H1 (cell line): ENCODE measurements at regions not wholly inside any gene's neighbourhood (a gene's known extent, or its start where the extent isn't known, plus 50 kb on each side); places are given as distances from the start of the nearest gene placed in this dataset.

Source experiments
- CTCF ChIA-PET: fragments of 300-600 bp; sonication (Branson Sonifier 250); formaldehyde crosslinking; loops from one replicate; lab custom pipeline; 2021; ENCODE audit not compliant: partially characterized antibody; lab: Charles Lee
- POLR2A ChIA-PET: fragments of 300-600 bp; sonication (Branson Sonifier 250); formaldehyde crosslinking; loops from one replicate; lab custom pipeline; 2021; ENCODE audit warnings: inconsistent platforms; ENCODE audit not compliant: partially characterized antibody; lab: Charles Lee
- DNase-seq, 2 experiments: peaks; one replicate each; pipeline versions ENCODE4 v3.0.0 to v3.0.0-alpha.2; 2010 to 2022; ENCODE audit warnings: low spot score in 2 of 2, low read depth in 1 of 2, mixed read lengths in 1 of 2
- FAIRE-seq: peaks from 2 replicates; lab custom pipeline; 2011; peaks lifted over from hg19 to GRCh38; lab: Jason Lieb, UNC
- H2AFZ ChIP-seq: 2 replicates; pipeline ENCODE4 v1.8.1; 2012; ENCODE audit warnings: low read length, inconsistent platforms
- H2AK5ac ChIP-seq: 2 replicates; pipeline ENCODE4 v1.6.1; 2013; ENCODE audit warnings: low read depth, low read length
- H2BK120ac ChIP-seq: replicated peaks from 2 replicates; pipeline ENCODE3; 2013; ENCODE audit warnings: low read depth, low read length, inconsistent platforms
- H2BK12ac ChIP-seq: 2 replicates; pipeline ENCODE4 v1.6.1; 2013; ENCODE audit warnings: low read depth, low read length
- H2BK15ac ChIP-seq: 2 replicates; pipeline ENCODE4 v1.6.1; 2013; ENCODE audit warnings: low read length
- H2BK20ac ChIP-seq: 2 replicates; pipeline ENCODE4 v1.6.1; 2013; ENCODE audit warnings: low read length
- H2BK5ac ChIP-seq: 2 replicates; pipeline ENCODE4 v1.6.1; 2013; ENCODE audit warnings: low read depth, low read length
- H3K14ac ChIP-seq: 2 replicates; pipeline ENCODE4 v1.6.1; 2013; ENCODE audit warnings: inconsistent platforms; ENCODE audit not compliant: insufficient read length
- H3K18ac ChIP-seq: 2 replicates; pipeline ENCODE4 v1.6.1; 2013; ENCODE audit warnings: low read length; ENCODE audit errors: extremely low read depth
- H3K23ac ChIP-seq: 2 replicates; pipeline ENCODE4 v1.6.1; 2013; ENCODE audit warnings: inconsistent platforms; ENCODE audit not compliant: insufficient read length
- H3K23me2 ChIP-seq: 2 replicates; pipeline ENCODE4 v1.6.1; 2013; ENCODE audit warnings: low read depth, low read length
- H3K27ac ChIP-seq: 2 replicates; pipeline ENCODE4 v1.6.1; 2011; ENCODE audit warnings: low read depth, low read length, inconsistent platforms
- H3K27me3 ChIP-seq, 4 experiments: replicated peaks in 1 of 4; 1 replicate in 1 of 4; 2 replicates in 3 of 4; pipeline versions ENCODE4 v1.6.1 to v1.8.1; 2011 to 2013; ENCODE audit warnings: low read length in 3 of 4, mild to moderate bottlenecking in 3 of 4, inconsistent platforms in 2 of 4, mixed read lengths in 2 of 4, moderate library complexity in 1 of 4; ENCODE audit not compliant: control insufficient read depth in 3 of 4, insufficient read depth in 3 of 4; ENCODE audit errors: extremely low read depth in 1 of 4
- H3K36me3 ChIP-seq, 4 experiments: 2 replicates each; pipeline versions ENCODE4 v1.6.1 to v1.8.1; 2011 to 2013; ENCODE audit warnings: mild to moderate bottlenecking in 4 of 4, low read length in 3 of 4, moderate library complexity in 2 of 4, control low read depth in 1 of 4, inconsistent platforms in 1 of 4; ENCODE audit not compliant: insufficient read depth in 4 of 4, control insufficient read depth in 2 of 4
- H3K4ac ChIP-seq: replicated peaks from 2 replicates; pipeline ENCODE3; 2013; ENCODE audit warnings: low read length, low read depth, mixed read lengths, inconsistent platforms; ENCODE audit not compliant: insufficient read length
- H3K4me1 ChIP-seq, 4 experiments: replicated peaks in 1 of 4; 1 replicate in 1 of 4; 2 replicates in 3 of 4; pipeline versions ENCODE4 v1.6.1 to v1.8.1; 2011 to 2013; ENCODE audit warnings: low read length in 3 of 4, inconsistent platforms in 2 of 4, mixed read lengths in 1 of 4; ENCODE audit not compliant: insufficient read depth in 4 of 4, control insufficient read depth in 3 of 4
- H3K4me2 ChIP-seq, 2 experiments: 2 replicates each; pipeline versions ENCODE4 v1.6.1 to v1.8.1; 2011 to 2013; ENCODE audit warnings: low read depth in 2 of 2, low read length in 2 of 2, control low read depth in 1 of 2, inconsistent platforms in 1 of 2, mild to moderate bottlenecking in 1 of 2; ENCODE audit not compliant: insufficient read depth in 1 of 2
- H3K4me3 ChIP-seq, 4 experiments: fragments of 200-600, 300-600 bp in 1 of 4; sonication (generic), shearing (Covaris generic), sonication (Bioruptor Twin) in 1 of 4; 2 replicates each; pipeline versions ENCODE4 v1.5.1 to v1.8.1; 2011 to 2016; ENCODE audit warnings: low read length in 4 of 4, low read depth in 3 of 4, control low read depth in 2 of 4, inconsistent platforms in 2 of 4, mild to moderate bottlenecking in 2 of 4, mixed read lengths in 1 of 4, moderate library complexity in 1 of 4; ENCODE audit not compliant: insufficient read depth in 2 of 4; ENCODE audit errors: extremely low read depth in 1 of 4
- H3K56ac ChIP-seq: replicated peaks from 2 replicates; pipeline ENCODE3; 2013; ENCODE audit warnings: low read depth, mild to moderate bottlenecking, mixed read lengths, low read length, inconsistent platforms; ENCODE audit not compliant: insufficient read length
- H3K79me1 ChIP-seq: 2 replicates; pipeline ENCODE4 v1.6.1; 2013; ENCODE audit warnings: low read depth, low read length, control low read depth
- H3K79me2 ChIP-seq, 2 experiments: 2 replicates each; pipeline versions ENCODE4 v1.6.1 to v1.8.1; 2012 to 2013; ENCODE audit warnings: low read length in 2 of 2, mild to moderate bottlenecking in 2 of 2, inconsistent platforms in 1 of 2; ENCODE audit not compliant: insufficient read depth in 2 of 2, control insufficient read depth in 1 of 2
- H3K9ac ChIP-seq, 4 experiments: replicated peaks in 1 of 4; 1 replicate in 1 of 4; 2 replicates in 3 of 4; pipeline versions ENCODE4 v1.6.1 to v1.8.1; 2011 to 2013; ENCODE audit warnings: low read depth in 3 of 4, low read length in 3 of 4, control low read depth in 2 of 4, mild to moderate bottlenecking in 2 of 4, moderate library complexity in 2 of 4, inconsistent platforms in 1 of 4; ENCODE audit errors: extremely low read depth in 1 of 4
- H3K9me3 ChIP-seq, 2 experiments: 2 replicates each; pipeline versions ENCODE4 v1.6.1 to v1.8.1; 2012 to 2013; ENCODE audit warnings: mild to moderate bottlenecking in 2 of 2, moderate library complexity in 2 of 2, control low read depth in 1 of 2, inconsistent platforms in 1 of 2, low read depth in 1 of 2, low read length in 1 of 2, mixed read lengths in 1 of 2; ENCODE audit not compliant: insufficient read depth in 2 of 2
- H4K20me1 ChIP-seq, 2 experiments: replicated peaks in 1 of 2; 2 replicates each; pipeline versions ENCODE3 to v1.8.1; 2011 to 2013; ENCODE audit warnings: inconsistent platforms in 2 of 2, low read length in 2 of 2, mild to moderate bottlenecking in 1 of 2; ENCODE audit not compliant: insufficient read depth in 2 of 2, control insufficient read depth in 1 of 2
- H4K5ac ChIP-seq: 2 replicates; pipeline ENCODE4 v1.6.1; 2013; ENCODE audit warnings: low read length, low read depth, mixed read lengths, inconsistent platforms; ENCODE audit not compliant: insufficient read length
- H4K8ac ChIP-seq: 2 replicates; pipeline ENCODE4 v1.8.0; 2013; ENCODE audit warnings: mild to moderate bottlenecking, moderate library complexity, low read length, inconsistent platforms; ENCODE audit not compliant: insufficient read depth; ENCODE audit errors: extremely low read depth
- H4K91ac ChIP-seq: replicated peaks from 2 replicates; pipeline ENCODE3; 2013; ENCODE audit warnings: low read length, mixed read lengths, inconsistent platforms; ENCODE audit not compliant: insufficient read length
- CBX5 ChIP-seq: fragments of 300-800, 300-1000 bp; sonication (generic); IDR thresholded peaks from 2 replicates; pipeline ENCODE4 v1.7.1; 2016; ENCODE audit warnings: antibody characterized with exemption, low read length, low read depth
- CTCF ChIP-seq, 3 experiments: IDR thresholded peaks; 1 replicate in 2 of 3; 2 replicates in 1 of 3; pipeline versions ENCODE4 v1.5.1 to v1.6.1; 2011; ENCODE audit warnings: low read length in 3 of 3, mild to moderate bottlenecking in 3 of 3, inconsistent platforms in 2 of 3, low read depth in 1 of 3, moderate library complexity in 1 of 3; ENCODE audit not compliant: insufficient read depth in 1 of 3; ENCODE audit errors: control extremely low read depth in 1 of 3
- E2F6 ChIP-seq: IDR thresholded peaks from 2 replicates; pipeline ENCODE4 v1.6.1; 2012; ENCODE audit warnings: inconsistent platforms
- SIX5 ChIP-seq: IDR thresholded peaks from 2 replicates; pipeline ENCODE4 v1.6.1; 2011; ENCODE audit warnings: mild to moderate bottlenecking, low read depth, low read length
- ZNF274 ChIP-seq: IDR thresholded peaks from 2 replicates; pipeline ENCODE4 v1.7.0; 2012; ENCODE audit warnings: low read length, borderline replicate concordance; ENCODE audit errors: extremely low read depth
- WGBS, 2 experiments: shearing (Covaris generic) in 1 of 2; methylation state at CpG; one replicate each; pipeline versions ENCODE4 v1.1.6 to v1.1.7; 2013 to 2015; ENCODE audit warnings: low lambda C conversion rate in 2 of 2, mixed read lengths in 2 of 2, inconsistent platforms in 1 of 2, low coverage in 1 of 2, missing lambda C conversion rate in 1 of 2; ENCODE audit not compliant: insufficient replicate concordance in 2 of 2, insufficient coverage in 1 of 2, insufficient read length in 1 of 2; ENCODE audit errors: extremely low coverage in 1 of 2, missing lambda C conversion rate in 1 of 2; 5-methylcytosine and 5-hydroxymethylcytosine counted together

GRCh38 chr12:97260786-97261185, 201.8 kb upstream of the RMST start:
- CTCF ChIA-PET = interaction anchor here (0.6 to 2.3 kb wide), 3 partner anchors 22 to 703 kb away, joined by 3 to 6 read pairs (median 4); no protein-coding TSS in a partner anchor
- FAIRE-seq = no peak
- WGBS, 2 experiments = 94% methylated on average over 9 of the region's 9 CpGs; no CpG with 5 or more reads in 1 of the 2 experiments
- TF ChIP-seq E2F6 (no peak), SIX5 (no peak), ZNF274 (no peak), CTCF (IDR thresholded peaks at IDR 0.05; ENCODE audit: control extremely low read depth in 1 of 3, insufficient read depth in 1 of 3, low read depth in 1 of 3, low read length in 3 of 3) (no peak), CBX5 (no peak)

More at GRCh38 chr12:97260786-97261185, 201.8 kb upstream of the RMST start:
- no peak overlapping the region for H2BK20ac ChIP-seq
- H2AFZ ChIP-seq = no peak overlapping the region
- no peak overlapping the region for H4K5ac ChIP-seq
- no peak for DNase-seq
- H3K23ac ChIP-seq = no peak overlapping the region
- no peak overlapping the region for H2BK12ac ChIP-seq
- no peak overlapping the region for H2AK5ac ChIP-seq
- no peak overlapping the region for H3K4ac ChIP-seq
- H3K36me3 ChIP-seq = no peaks in the 10 kb centered on the region
- no peak overlapping the region for H2BK120ac ChIP-seq
- H4K20me1 ChIP-seq = no peaks in the 10 kb centered on the region
- no peaks in the 10 kb centered on the region for H3K9me3 ChIP-seq
- H3K27me3 ChIP-seq = no peaks in the 10 kb centered on the region
- no peak overlapping the region for H4K8ac ChIP-seq
- H3K4me3 ChIP-seq = no peak overlapping the region
- H3K9ac ChIP-seq = no peak overlapping the region
- no peak overlapping the region for H3K14ac ChIP-seq
- H3K79me1 ChIP-seq = no peaks in the 10 kb centered on the region
- H2BK15ac ChIP-seq = no peak overlapping the region
- no peak overlapping the region for H3K56ac ChIP-seq
- H3K4me2 ChIP-seq = no peak overlapping the region
- H2BK5ac ChIP-seq = no peak overlapping the region
- H3K27ac ChIP-seq = no peak overlapping the region
- POLR2A ChIA-PET = no interaction called here
- H3K79me2 ChIP-seq = no peaks in the 10 kb centered on the region
- no peak overlapping the region for H3K18ac ChIP-seq
- no peaks in the 10 kb centered on the region for H3K4me1 ChIP-seq
- H3K23me2 ChIP-seq = no peaks in the 10 kb centered on the region
- no peak overlapping the region for H4K91ac ChIP-seq
